22Rv1 (cell line): ENCODE measurements at regions not wholly inside any gene's neighbourhood (a gene's known extent, or its start where the extent isn't known, plus 50 kb on each side); places are given as distances from the start of the nearest gene placed in this dataset.

ENCODE experiments used
- H3K27ac ChIP-seq: fragments of 450-650 bp; 2 replicates; pipeline ENCODE4 v1.5.1; 2017
- ZFX ChIP-seq: fragments of 450-650 bp; IDR thresholded peaks from 2 replicates; pipeline ENCODE4 v1.6.1; 2017; ENCODE audit warnings: antibody characterized with exemption, borderline replicate concordance
- TF ChIP-seq, protein P1 (sequence below): fragments of 450-650 bp; IDR thresholded peaks from 2 replicates; pipeline ENCODE4 v1.5.1; 2017; ENCODE audit warnings: mild to moderate bottlenecking

DNA sequence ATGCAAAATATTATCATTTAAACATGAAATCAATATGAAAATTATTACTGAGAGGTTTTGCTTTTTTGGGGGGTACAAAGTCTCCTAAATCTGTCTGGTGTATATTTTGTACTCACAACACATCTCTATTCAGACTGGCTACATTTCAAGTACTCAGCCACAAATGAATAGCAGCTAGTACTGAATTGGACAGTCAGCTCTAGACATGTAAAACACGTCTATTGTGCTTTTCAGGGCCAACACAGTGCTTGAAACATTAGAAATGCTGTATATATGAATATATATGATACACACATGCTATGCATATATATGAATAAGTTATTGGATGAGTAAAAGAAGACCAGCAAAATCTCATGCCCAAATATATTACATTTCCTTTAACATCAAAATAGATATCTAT is 103.8 kb upstream of the CFAP20DC start:
- TF ChIP-seq ZFX: no peak
- H3K27ac ChIP-seq: no peak overlapping the region

DNA sequence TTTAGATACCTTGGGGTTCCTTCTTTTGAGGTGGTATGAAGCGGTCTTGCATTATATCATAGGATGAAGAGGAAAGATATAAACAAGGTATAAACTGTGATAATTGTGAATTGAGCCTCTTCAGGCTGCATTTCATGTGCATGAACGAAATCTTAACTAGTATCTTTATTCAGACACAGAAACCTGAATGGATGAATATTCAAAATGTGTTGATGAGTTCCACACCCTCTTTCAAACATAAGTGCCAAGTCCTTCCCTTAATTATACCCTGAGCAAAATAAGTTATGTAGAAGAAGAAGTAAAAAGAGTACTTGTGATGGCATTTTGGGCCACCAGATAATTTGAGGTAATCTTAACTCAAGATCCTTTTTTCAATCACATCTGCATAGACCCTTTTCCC is 103.1 kb upstream of the CFAP20DC start:
- no peak overlapping the region for H3K27ac ChIP-seq
- TF ChIP-seq ZFX: no peak
- TF ChIP-seq, protein P1, sequence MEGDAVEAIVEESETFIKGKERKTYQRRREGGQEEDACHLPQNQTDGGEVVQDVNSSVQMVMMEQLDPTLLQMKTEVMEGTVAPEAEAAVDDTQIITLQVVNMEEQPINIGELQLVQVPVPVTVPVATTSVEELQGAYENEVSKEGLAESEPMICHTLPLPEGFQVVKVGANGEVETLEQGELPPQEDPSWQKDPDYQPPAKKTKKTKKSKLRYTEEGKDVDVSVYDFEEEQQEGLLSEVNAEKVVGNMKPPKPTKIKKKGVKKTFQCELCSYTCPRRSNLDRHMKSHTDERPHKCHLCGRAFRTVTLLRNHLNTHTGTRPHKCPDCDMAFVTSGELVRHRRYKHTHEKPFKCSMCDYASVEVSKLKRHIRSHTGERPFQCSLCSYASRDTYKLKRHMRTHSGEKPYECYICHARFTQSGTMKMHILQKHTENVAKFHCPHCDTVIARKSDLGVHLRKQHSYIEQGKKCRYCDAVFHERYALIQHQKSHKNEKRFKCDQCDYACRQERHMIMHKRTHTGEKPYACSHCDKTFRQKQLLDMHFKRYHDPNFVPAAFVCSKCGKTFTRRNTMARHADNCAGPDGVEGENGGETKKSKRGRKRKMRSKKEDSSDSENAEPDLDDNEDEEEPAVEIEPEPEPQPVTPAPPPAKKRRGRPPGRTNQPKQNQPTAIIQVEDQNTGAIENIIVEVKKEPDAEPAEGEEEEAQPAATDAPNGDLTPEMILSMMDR: no peak

DNA sequence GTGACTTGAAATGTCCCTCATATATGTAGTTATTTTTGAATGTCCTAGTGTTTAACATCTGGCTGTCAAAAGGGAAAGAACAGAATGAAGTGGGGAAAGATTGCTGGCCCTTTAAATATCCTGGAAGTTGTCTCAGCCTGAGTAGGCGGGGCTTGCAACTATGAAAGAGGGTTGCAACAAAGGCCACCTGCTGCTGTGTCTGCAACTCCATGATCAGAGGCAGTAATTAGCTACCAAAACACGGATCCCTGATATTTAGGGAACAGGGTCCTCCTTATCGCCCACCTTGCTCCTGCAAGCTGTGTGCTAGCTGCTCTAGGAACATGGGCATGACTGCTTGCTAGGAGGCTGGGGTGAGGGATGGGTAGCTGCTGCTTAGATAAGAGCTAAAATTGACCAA is 100.2 kb upstream of the CFAP20DC start:
- TF ChIP-seq, protein P1: no peak
- no peak for TF ChIP-seq ZFX
- no peak overlapping the region for H3K27ac ChIP-seq

DNA sequence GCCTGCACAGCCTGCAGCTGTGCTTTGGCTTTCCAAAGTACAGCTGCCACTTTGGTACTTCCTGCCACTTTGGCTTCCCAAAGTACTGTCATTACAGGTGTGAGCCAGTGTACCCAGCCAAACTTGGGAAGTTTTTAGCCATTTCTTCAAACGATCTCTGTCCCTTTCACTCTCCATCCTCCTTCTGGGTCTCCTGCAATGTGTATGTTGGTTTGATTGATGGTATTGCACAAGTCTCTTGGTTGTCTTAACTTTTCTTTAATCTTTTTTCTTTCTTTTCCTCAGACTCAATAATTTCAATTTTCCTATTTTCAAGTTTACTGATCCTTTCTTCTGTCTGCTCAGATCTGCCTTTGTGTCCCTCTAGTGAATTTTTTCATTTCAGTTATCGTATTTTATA is 99.3 kb upstream of the CFAP20DC start:
- no peak overlapping the region for H3K27ac ChIP-seq
- TF ChIP-seq, protein P1: no peak
- TF ChIP-seq ZFX: no peak

DNA sequence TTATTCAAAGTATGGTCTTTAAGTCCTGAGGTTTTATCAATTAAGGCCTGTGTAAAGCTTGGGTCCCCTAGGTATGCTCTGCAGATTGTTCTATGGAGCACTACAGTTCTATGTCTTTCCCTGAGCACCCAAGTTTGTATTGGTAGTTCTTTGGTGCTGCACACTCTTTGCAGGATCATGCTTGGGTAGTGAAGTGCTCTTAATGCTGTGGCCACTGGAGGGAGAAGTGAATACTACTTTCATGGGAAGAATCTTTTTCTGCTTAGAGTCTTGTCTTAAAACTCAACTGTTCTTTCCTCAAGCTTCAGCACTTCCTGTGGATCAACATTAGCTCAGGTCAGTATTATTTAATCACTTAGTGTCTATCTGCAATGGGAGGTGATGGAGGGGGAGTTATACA is 93.6 kb upstream of the CFAP20DC start:
- TF ChIP-seq, protein P1: no peak
- TF ChIP-seq ZFX: no peak

DNA sequence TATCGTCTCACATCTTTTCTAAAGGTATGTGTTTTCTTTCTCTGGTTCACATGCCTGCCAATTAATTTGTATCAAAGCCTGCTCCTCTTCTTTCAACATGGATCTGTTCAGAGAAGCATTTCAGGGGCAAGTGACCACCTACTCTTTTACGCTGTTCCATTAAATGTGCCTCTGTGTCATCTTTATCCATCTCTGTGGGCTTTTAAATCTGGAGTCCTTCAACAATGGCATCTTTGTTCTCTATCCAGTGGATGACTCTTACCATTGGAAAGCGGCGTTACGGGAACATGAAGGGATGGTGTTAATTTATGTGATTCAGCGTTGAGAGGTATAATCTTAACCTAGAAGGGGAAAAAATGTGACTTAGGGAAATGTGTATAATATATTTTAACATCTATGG is 92.7 kb upstream of the CFAP20DC start:
- no peak overlapping the region for H3K27ac ChIP-seq
- TF ChIP-seq ZFX: no peak
- TF ChIP-seq, protein P1: no peak

More for the DNA sequence above, 93.6 kb upstream of the CFAP20DC start:
- H3K27ac ChIP-seq: no peak overlapping the region

DNA sequence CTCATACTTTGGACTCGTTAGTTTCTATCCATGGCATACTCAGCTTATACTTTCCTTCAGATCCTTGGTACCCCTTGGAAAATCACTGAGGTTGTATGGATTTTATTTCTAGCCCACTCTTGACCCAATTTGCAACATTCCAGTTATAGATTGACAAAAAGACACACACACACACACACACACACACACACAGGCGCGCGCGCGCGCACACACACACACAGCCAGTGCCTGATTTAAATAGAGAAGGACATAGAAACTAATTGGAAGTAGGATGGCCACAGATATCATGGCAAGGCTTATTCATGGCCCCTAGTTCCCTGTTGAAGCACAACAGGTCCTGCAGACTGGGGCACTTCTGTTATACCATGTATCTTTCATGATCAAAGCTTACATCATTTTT is 89.1 kb upstream of the CFAP20DC start:
- TF ChIP-seq, protein P1: no peak
- TF ChIP-seq ZFX: no peak

DNA sequence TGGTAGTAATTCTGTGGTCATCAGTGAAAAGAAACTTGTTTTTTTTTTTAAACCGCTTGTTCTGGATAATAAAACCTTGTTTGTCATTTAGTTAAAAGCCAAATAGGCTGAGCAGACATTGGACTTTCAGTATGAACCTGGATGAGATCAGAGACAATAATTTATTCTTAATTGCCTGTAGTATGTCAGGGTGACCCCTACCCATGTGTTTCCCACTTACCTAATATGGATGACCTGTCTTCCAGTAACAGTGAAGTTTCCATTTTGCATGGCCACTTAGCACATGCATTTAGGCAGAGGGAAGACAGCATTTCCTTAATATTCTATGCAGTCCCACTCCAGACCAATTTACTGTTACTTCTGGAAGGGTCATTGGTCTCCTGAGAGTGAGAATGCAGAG is 87.6 kb upstream of the CFAP20DC start:
- no peak overlapping the region for H3K27ac ChIP-seq
- no peak for TF ChIP-seq ZFX
- TF ChIP-seq, protein P1: no peak

More for the DNA sequence above, 89.1 kb upstream of the CFAP20DC start:
- no peak overlapping the region for H3K27ac ChIP-seq
